GM12878 (cell line): ENCODE measurements at regions not wholly inside any gene's neighbourhood (a gene's known extent, or its start where the extent isn't known, plus 50 kb on each side); places are given as distances from the start of the nearest gene placed in this dataset.
A peak's percentile ranks its signal among the peaks of the same experiment; 100 is the strongest.

Source experiments
- ATAC-seq: fragments of 200-7000 bp; cut with Tn5 transposase; 3 replicates; pipeline ENCODE4 v1.9.1; 2020; ENCODE audit warnings: mild to moderate bottlenecking, moderate library complexity
- BruUV-seq: library from RNA; stranded (reverse); fragments of 400-500 nt; replicated peaks from 2 replicates; lab custom pipeline; 2021; lab: Mats Ljungman, UMichigan
- CTCF ChIA-PET: fragments of 300-600 bp; sonication (Branson Sonifier 250); formaldehyde crosslinking; extraction: SDS; loops from one replicate; lab custom pipeline; 2021; ENCODE audit warnings: inconsistent platforms; lab: Yijun Ruan, JAX
- POLR2A ChIA-PET: fragments of 350-600 bp; formaldehyde crosslinking; extraction: SDS; loops from one replicate; lab custom pipeline; 2021; ENCODE audit warnings: inconsistent platforms; lab: Charles Lee
- RAD21 ChIA-PET: fragments of 300-600 bp; sonication (Branson Sonifier 250); formaldehyde crosslinking; loops from one replicate; lab custom pipeline; 2023; ENCODE audit warnings: antibody characterized with exemption; ENCODE audit not compliant: unreplicated experiment; lab: Charles Lee
- SMC1A ChIA-PET: fragments of 300-600 bp; sonication (Branson Sonifier 250); formaldehyde crosslinking; loops from one replicate; lab custom pipeline; 2023; ENCODE audit not compliant: unreplicated experiment, uncharacterized antibody; lab: Charles Lee
- DNase-seq: peaks from one replicate; pipeline ENCODE4 v3.0.0-alpha.2; 2011; ENCODE audit warnings: low read depth, low spot score
- FAIRE-seq: peaks from 3 replicates; lab custom pipeline; 2011; peaks lifted over from hg19 to GRCh38; lab: Jason Lieb, UNC
- H2AFZ ChIP-seq: 2 replicates; pipeline ENCODE4 v1.6.0; 2011; ENCODE audit warnings: low read depth, low read length, control low read depth; ENCODE audit not compliant: control insufficient read depth
- H3K27ac ChIP-seq: 2 replicates; pipeline ENCODE4 v1.5.1; 2011; ENCODE audit warnings: control low read depth; ENCODE audit not compliant: control insufficient read depth, insufficient read depth
- H3K27me3 ChIP-seq, 2 experiments: replicated peaks in 1 of 2; 2 replicates each; pipeline versions ENCODE4 v1.6.0 to v1.6.1; 2011; ENCODE audit warnings: low read length in 1 of 2; ENCODE audit not compliant: control insufficient read depth in 2 of 2, insufficient read depth in 2 of 2
- H3K36me3 ChIP-seq, 2 experiments: 2 replicates each; pipeline ENCODE4 v1.5.1; 2011; ENCODE audit warnings: low read length in 1 of 2; ENCODE audit not compliant: control insufficient read depth in 2 of 2, insufficient read depth in 2 of 2
- H3K4me1 ChIP-seq: 2 replicates; pipeline ENCODE4 v1.6.1; 2011; ENCODE audit warnings: mild to moderate bottlenecking, low read length, moderate library complexity, mixed read lengths; ENCODE audit not compliant: control insufficient read depth, insufficient read depth
- H3K4me2 ChIP-seq: 2 replicates; pipeline ENCODE4 v1.6.0; 2011; ENCODE audit warnings: control low read depth; ENCODE audit not compliant: control insufficient read depth, insufficient read depth
- H3K4me3 ChIP-seq: fragments of 200-600 bp; sonication (generic); 2 replicates; pipeline ENCODE4 v1.5.1; 2016
- H3K79me2 ChIP-seq: 2 replicates; pipeline ENCODE4 v1.6.0; 2011; ENCODE audit warnings: low read length; ENCODE audit not compliant: control insufficient read depth, insufficient read depth
- H3K9ac ChIP-seq: 2 replicates; pipeline ENCODE4 v1.8.0; 2011; ENCODE audit warnings: low read length, control low read depth, mixed read lengths; ENCODE audit not compliant: control insufficient read depth, insufficient read depth
- H3K9me3 ChIP-seq: replicated peaks from 3 replicates; pipeline ENCODE4 v1.5.1; 2011; ENCODE audit warnings: mild to moderate bottlenecking, low read length; ENCODE audit not compliant: control insufficient read depth, insufficient read depth
- H4K20me1 ChIP-seq: 2 replicates; pipeline ENCODE4 v1.6.0; 2011; ENCODE audit not compliant: control insufficient read depth, insufficient read depth
- BCL3 ChIP-seq: IDR thresholded peaks from 2 replicates; pipeline ENCODE4 v1.6.1; 2011; ENCODE audit warnings: borderline replicate concordance, low read depth, mild to moderate bottlenecking, moderate library complexity, low read length; ENCODE audit not compliant: insufficient read depth, poor library complexity, severe bottlenecking
- CEBPZ ChIP-seq: fragments of 150-350 bp; IDR thresholded peaks from 2 replicates; pipeline ENCODE4 v1.6.1; 2016; ENCODE audit warnings: low read depth, low read length
- EP300 ChIP-seq, 2 experiments: fragments of 150-350 bp in 1 of 2; IDR thresholded peaks; 2 replicates each; pipeline ENCODE4 v1.6.1; 2011 to 2012; ENCODE audit warnings: low read depth in 2 of 2, low read length in 2 of 2, borderline replicate concordance in 1 of 2, improper control_type of control experiment in 1 of 2, inconsistent platforms in 1 of 2; ENCODE audit not compliant: control insufficient read depth in 1 of 2
- FOXM1 ChIP-seq: IDR thresholded peaks from 2 replicates; pipeline ENCODE4 v1.6.1; 2012; ENCODE audit warnings: low read depth, mild to moderate bottlenecking, inconsistent platforms, low read length, moderate library complexity
- KDM1A ChIP-seq: fragments of 200-600 bp; sonication (generic); IDR thresholded peaks from 2 replicates; pipeline ENCODE4 v1.6.1; 2016; ENCODE audit warnings: borderline replicate concordance
- MAX ChIP-seq: IDR thresholded peaks from 2 replicates; pipeline ENCODE4 v1.6.1; 2012; ENCODE audit warnings: low read depth, low read length, improper control_type of control experiment
- MYC ChIP-seq: IDR thresholded peaks from 2 replicates; pipeline ENCODE4 v1.6.1; 2011; ENCODE audit warnings: mild to moderate bottlenecking, low read length, moderate library complexity, inconsistent platforms; ENCODE audit not compliant: insufficient read depth, insufficient replicate concordance, insufficient read length, severe bottlenecking
- NBN ChIP-seq: fragments of 450-650 bp; IDR thresholded peaks from 2 replicates; pipeline ENCODE4 v1.6.1; 2016
- NFYA ChIP-seq: IDR thresholded peaks from 2 replicates; pipeline ENCODE4 v1.6.1; 2011; ENCODE audit warnings: low read depth, mild to moderate bottlenecking, low read length, improper control_type of control experiment, borderline replicate concordance
- PAX8 ChIP-seq: fragments of 450-650 bp; IDR thresholded peaks from 2 replicates; pipeline ENCODE4 v1.6.1; 2017; ENCODE audit warnings: mild to moderate bottlenecking, moderate library complexity
- POLR2A ChIP-seq: IDR thresholded peaks from 2 replicates; pipeline ENCODE4 v1.6.1; 2011; ENCODE audit warnings: low read depth, mild to moderate bottlenecking, low read length
- RAD21 ChIP-seq: IDR thresholded peaks from 2 replicates; pipeline ENCODE4 v1.6.1; 2011; ENCODE audit warnings: mild to moderate bottlenecking, low read depth, low read length, moderate library complexity; ENCODE audit not compliant: insufficient read depth
- RBBP5 ChIP-seq: fragments of 200-600 bp; sonication (generic); conservative IDR thresholded peaks from 2 replicates; pipeline ENCODE4 v1.6.1; 2016
- SPI1 ChIP-seq: IDR thresholded peaks from 2 replicates; pipeline ENCODE4 v1.6.1; 2011; ENCODE audit warnings: low read depth, mild to moderate bottlenecking, low read length, moderate library complexity, borderline replicate concordance; ENCODE audit not compliant: insufficient read depth
- TBL1XR1 ChIP-seq: IDR thresholded peaks from 2 replicates; pipeline ENCODE4 v1.6.1; 2012; ENCODE audit warnings: low read depth, low read length, improper control_type of control experiment
- USF2 ChIP-seq: IDR thresholded peaks from 2 replicates; pipeline ENCODE4 v1.6.1; 2011; ENCODE audit warnings: low read depth, low read length, improper control_type of control experiment, borderline replicate concordance
- YBX1 ChIP-seq: fragments of 450-650 bp; IDR thresholded peaks from 2 replicates; pipeline ENCODE4 v1.6.1; 2016; ENCODE audit warnings: antibody characterized with exemption
- WGBS: methylation state at CpG from one replicate; pipeline ENCODE4 v1.1.6; 2016; ENCODE audit warnings: low lambda C conversion rate; ENCODE audit not compliant: insufficient replicate concordance, insufficient coverage; ENCODE audit errors: missing lambda C conversion rate; 5-methylcytosine and 5-hydroxymethylcytosine counted together
- in situ Hi-C: fragments of 300-500 bp; cut with MboI; formaldehyde crosslinking; loops from 9 replicates; pipeline ENCODE4 v1.14.3; 2018; ENCODE audit warnings: mixed read lengths
- intact Hi-C: fragments of 100-400 bp; cut with micrococcal nuclease; formaldehyde crosslinking; loops from one replicate; pipeline ENCODE4 v1.14.2; 2022; ENCODE audit not compliant: unreplicated experiment

- TF ChIP-seq CEBPZ (no peak), FOXM1 (peak; percentile 77; the same call in 1 of the 2 replicates), SPI1 (peak; percentile 30), BCL3 (peak; percentile 37), EP300 (IDR thresholded peaks at IDR 0.05; ENCODE audit: borderline replicate concordance in 1 of 2, control insufficient read depth in 1 of 2, low read depth in 2 of 2, low read length in 2 of 2) (0 out of 4 replicates have a peak, but pooled peaks of 1 of the 2 experiments have one; percentile 23)
- TF ChIP-seq, all 136 proteins: peak for 17
Observed at GRCh38 chr3:6132684-6133432, 728.1 kb upstream of the GRM7 start (continued).

- H3K9ac ChIP-seq, result no peak overlapping the region
- no peak for DNase-seq
- no peaks in the 10 kb centered on the region; the same call in 2 of the 3 replicates for H3K9me3 ChIP-seq
- no peaks in the 10 kb centered on the region for H3K4me1 ChIP-seq
- H3K27me3 ChIP-seq, result no peaks in the 10 kb centered on the region
- no TSS peak for BruUV-seq
- POLR2A ChIA-PET, result no interaction called here
- no peak overlapping the region for H2AFZ ChIP-seq
- in situ Hi-C loops (no loop called here), intact Hi-C loops (no loop called here)
- no peaks in the 10 kb centered on the region for H3K79me2 ChIP-seq
- RAD21 ChIA-PET, result no interaction called here
- TF ChIP-seq MYC, result no peak
- TF ChIP-seq USF2, result no peak
- TF ChIP-seq TBL1XR1, result no peak
- no peak for TF ChIP-seq POLR2A
- no peak for TF ChIP-seq MAX
- no peak for TF ChIP-seq NFYA
- TF ChIP-seq FOXM1, result no peak
- TF ChIP-seq YBX1, result no peak
- TF ChIP-seq NBN, result no peak
- no peak for TF ChIP-seq KDM1A
- no peak for TF ChIP-seq RBBP5
- TF ChIP-seq RAD21, result no peak
- no peak for TF ChIP-seq PAX8
- 6% methylated on average over 3 of the region's 3 CpGs for WGBS
- no peaks in the 10 kb centered on the region for H3K36me3 ChIP-seq
- no peak for ATAC-seq
- H3K4me2 ChIP-seq, result no peak overlapping the region
- H3K27ac ChIP-seq, result no peak overlapping the region
- CTCF ChIA-PET, result no interaction called here
- no peak overlapping the region for H3K4me3 ChIP-seq
- SMC1A ChIA-PET, result interaction anchor here (0.5 to 1.6 kb wide), 4 partner anchors 10 to 93 kb away, joined by 3 to 4 read pairs (median 3); no protein-coding TSS in a partner anchor
- FAIRE-seq, result no peak
- no peaks in the 10 kb centered on the region for H4K20me1 ChIP-seq
Observed at GRCh38 chr3:6142707-6143106, 718.2 kb upstream of the GRM7 start.
